A673 (cell line): ENCODE measurements at regions not wholly inside any gene's neighbourhood (a gene's known extent, or its start where the extent isn't known, plus 50 kb on each side); places are given as distances from the start of the nearest gene placed in this dataset.

Source experiments
- BruUV-seq: library from RNA; stranded (reverse); fragments of 400-500 nt; replicated peaks from 2 replicates; lab custom pipeline; 2021; lab: Mats Ljungman, UMichigan
- CTCF ChIA-PET: fragments of 300-600 bp; sonication (Branson Sonifier 250); formaldehyde crosslinking; loops from one replicate; lab custom pipeline; 2022; ENCODE audit warnings: antibody characterized with exemption; lab: Charles Lee
- POLR2A ChIA-PET: fragments of 300-600 bp; sonication (Branson Sonifier 250); formaldehyde crosslinking; loops from one replicate; lab custom pipeline; 2022; ENCODE audit warnings: antibody characterized with exemption; ENCODE audit not compliant: low non-redundant PET; lab: Charles Lee
- DNase-seq: peaks from one replicate; pipeline ENCODE4 v3.0.0-alpha.2; 2015; ENCODE audit warnings: low spot score
- H3K27ac ChIP-seq: fragments of 200-600 bp; sonication (generic); 2 replicates; pipeline ENCODE4 v1.5.1; 2016; ENCODE audit warnings: mixed run types, low read depth, mild to moderate bottlenecking, mixed read lengths, antibody characterized with exemption, low read length; ENCODE audit not compliant: poor library complexity, severe bottlenecking
- H3K27me3 ChIP-seq: fragments of 200-600 bp; sonication (generic); replicated peaks from 2 replicates; pipeline ENCODE4 v1.6.1; 2017; ENCODE audit warnings: mixed run types, low read depth, mild to moderate bottlenecking, mixed read lengths, antibody characterized with exemption, low read length; ENCODE audit not compliant: insufficient read depth, poor library complexity
- H3K36me3 ChIP-seq: fragments of 200-600 bp; sonication (generic); 2 replicates; pipeline ENCODE4 v1.6.1; 2016; ENCODE audit warnings: mixed run types, mild to moderate bottlenecking, mixed read lengths, antibody characterized with exemption, low read length; ENCODE audit not compliant: insufficient read depth, poor library complexity, severe bottlenecking
- H3K4me1 ChIP-seq: fragments of 200-600 bp; sonication (generic); 2 replicates; pipeline ENCODE4 v1.6.1; 2017; ENCODE audit warnings: mixed run types, mild to moderate bottlenecking, mixed read lengths, antibody characterized with exemption, low read length; ENCODE audit not compliant: insufficient read depth, poor library complexity, severe bottlenecking
- H3K4me3 ChIP-seq: fragments of 200-600 bp; sonication (generic); 2 replicates; pipeline ENCODE4 v1.5.1; 2016; ENCODE audit warnings: low read depth, mixed run types, mild to moderate bottlenecking, mixed read lengths, low read length; ENCODE audit not compliant: poor library complexity, severe bottlenecking
- H3K9me3 ChIP-seq: fragments of 200-600 bp; sonication (generic); 2 replicates; pipeline ENCODE4 v1.6.1; 2016; ENCODE audit warnings: mixed run types, low read depth, mild to moderate bottlenecking, mixed read lengths, antibody characterized with exemption, low read length; ENCODE audit not compliant: poor library complexity, severe bottlenecking
- CTCF ChIP-seq: fragments of 300-800, 200-600 bp; sonication (generic); conservative IDR thresholded peaks from 2 replicates; pipeline ENCODE4 v1.5.1; 2017; ENCODE audit warnings: low read depth, mild to moderate bottlenecking, antibody characterized with exemption, low read length, moderate library complexity, mixed read lengths
- EZH2 ChIP-seq: fragments of 200-600 bp; sonication (generic); IDR thresholded peaks from 2 replicates; pipeline ENCODE4 v1.6.1; 2017; ENCODE audit warnings: borderline replicate concordance, low read depth, mild to moderate bottlenecking, mixed read lengths, antibody characterized with exemption, low read length; ENCODE audit not compliant: poor library complexity, severe bottlenecking
- intact Hi-C: fragments of 100-400 bp; cut with micrococcal nuclease; formaldehyde crosslinking; loops from one replicate; pipeline ENCODE4 v1.10.0; 2022; ENCODE audit not compliant: unreplicated experiment

GRCh38 chr9:115625251-115625650 lies 507.3 kb upstream of the TNC start:
- BruUV-seq, result no TSS peak
- H3K27ac ChIP-seq, result no peak overlapping the region
- CTCF ChIA-PET, result no interaction called here

GRCh38 chr9:115625954-115626353 lies 508.0 kb upstream of the TNC start:
- CTCF ChIA-PET, result no interaction called here
- peaks cover 14% of the 10 kb centered on the region for H3K4me1 ChIP-seq
- DNase-seq, result no peak
- H3K36me3 ChIP-seq, result peaks cover 10% of the 10 kb centered on the region
- no TSS peak for BruUV-seq
- peaks cover 18% of the 10 kb centered on the region for H3K9me3 ChIP-seq
- no peak overlapping the region for H3K27ac ChIP-seq
- POLR2A ChIA-PET, result no interaction called here
- no peaks in the 10 kb centered on the region for H3K27me3 ChIP-seq
- TF ChIP-seq EZH2, result no peak
- TF ChIP-seq CTCF, result no peak
- intact Hi-C loops, result no loop called here
- H3K4me3 ChIP-seq, result no peak overlapping the region

More at GRCh38 chr9:115625251-115625650, 507.3 kb upstream of the TNC start:
- peaks cover 23% of the 10 kb centered on the region for H3K9me3 ChIP-seq
- H3K4me1 ChIP-seq, result peaks cover 8% of the 10 kb centered on the region
- H3K36me3 ChIP-seq, result peaks cover 12% of the 10 kb centered on the region
- POLR2A ChIA-PET, result no interaction called here
- no peak overlapping the region for H3K4me3 ChIP-seq
- no peaks in the 10 kb centered on the region for H3K27me3 ChIP-seq
- no peak for DNase-seq
- TF ChIP-seq EZH2 (no peak), CTCF (no peak)
- intact Hi-C loops, result no loop called here

DNA sequence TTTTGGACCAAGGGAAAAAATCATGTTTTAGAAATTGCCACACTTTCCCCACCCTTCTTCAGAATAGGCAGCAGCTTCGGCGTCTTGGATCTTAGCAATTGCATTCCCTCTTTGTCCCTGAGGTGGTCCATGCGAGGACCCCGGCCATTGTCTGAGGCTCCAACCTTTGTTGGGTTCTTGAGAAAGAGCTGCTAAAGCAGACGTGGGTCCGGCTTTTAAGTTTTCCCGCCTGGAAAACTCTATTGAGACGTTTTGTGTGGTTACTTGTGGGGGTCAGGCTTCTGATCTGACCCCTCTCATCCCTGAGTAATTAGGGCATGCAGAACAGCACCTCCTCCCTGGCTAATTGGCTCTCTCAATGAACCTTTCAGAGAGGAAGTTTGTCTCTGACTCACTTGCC lies 509.6 kb upstream of the TNC start:
- Histone ChIP-seq H3K4me1 (peaks cover 15% of the 10 kb centered on the region), H3K4me3 (no peak overlapping the region), H3K9me3 (peaks cover 3% of the 10 kb centered on the region), H3K36me3 (no peaks in the 10 kb centered on the region), H3K27ac (no peak overlapping the region), H3K27me3 (no peaks in the 10 kb centered on the region)
- TF ChIP-seq CTCF, result no peak
- no peak for TF ChIP-seq EZH2
- CTCF ChIA-PET, result no interaction called here
- no TSS peak for BruUV-seq
- intact Hi-C loops, result no loop called here
- no peak for DNase-seq
- POLR2A ChIA-PET, result no interaction called here
